K562 (cell line): ENCODE measurements at regions not wholly inside any gene's neighbourhood (a gene's known extent, or its start where the extent isn't known, plus 50 kb on each side); places are given as distances from the start of the nearest gene placed in this dataset.

ENCODE experiments used
- ATAC-seq: fragments of 200-7000 bp; cut with Tn5 transposase; 3 replicates; pipeline ENCODE4 v1.9.1; 2020; ENCODE audit warnings: moderate library complexity
- BruUV-seq: library from RNA; stranded (reverse); fragments of 400-500 nt; replicated peaks from 2 replicates; lab custom pipeline; 2021; lab: Mats Ljungman, UMichigan
- CTCF ChIA-PET: fragments of 300-600 bp; formaldehyde crosslinking; extraction: SDS; loops from one replicate; lab custom pipeline; 2021; ENCODE audit warnings: low intra/inter-chr PET ratio; lab: Yijun Ruan, JAX
- POLR2A ChIA-PET: fragments of 300-600, 350-650 bp; sonication (Branson Sonifier 250); formaldehyde crosslinking; extraction: SDS; loops from one replicate; lab custom pipeline; 2021; ENCODE audit warnings: antibody characterized with exemption, inconsistent platforms; lab: Yijun Ruan, JAX
- DNase-seq, 4 experiments: peaks; one replicate each; pipeline versions ENCODE4 v3.0.0 to v3.0.0-alpha.2; 2011 to 2018; ENCODE audit warnings: low spot score in 3 of 4, mixed read lengths in 3 of 4; ENCODE audit errors: extremely low read depth in 1 of 4
- FAIRE-seq: peaks from 2 replicates; lab custom pipeline; 2011; peaks lifted over from hg19 to GRCh38; lab: Jason Lieb, UNC
- H2AFZ ChIP-seq: 2 replicates; pipeline ENCODE4 v1.6.0; 2011; ENCODE audit warnings: low read depth, low read length, control low read depth, inconsistent platforms
- H3K27ac ChIP-seq: fragments of 200-600 bp; 3 replicates; pipeline ENCODE4 v1.8.0; 2011; ENCODE audit warnings: low read depth, mild to moderate bottlenecking, control low read depth, inconsistent platforms, low read length, moderate library complexity, mixed read lengths; ENCODE audit errors: extremely low read depth
- H3K27me3 ChIP-seq, 2 experiments: fragments of 300-600 bp in 1 of 2; 2 replicates in 1 of 2; 3 replicates in 1 of 2; pipeline versions ENCODE4 v1.6.0 to v1.8.0; 2011; ENCODE audit warnings: inconsistent platforms in 2 of 2, low read length in 2 of 2, mild to moderate bottlenecking in 1 of 2, mixed read lengths in 1 of 2, moderate library complexity in 1 of 2; ENCODE audit not compliant: control insufficient read depth in 2 of 2, insufficient read depth in 2 of 2
- H3K36me3 ChIP-seq: fragments of 300-600 bp; 3 replicates; pipeline ENCODE4 v1.8.0; 2011; ENCODE audit warnings: mild to moderate bottlenecking, low read length, inconsistent platforms; ENCODE audit not compliant: control insufficient read depth, insufficient read depth
- H3K4me1 ChIP-seq, 2 experiments: fragments of 200-600 bp in 1 of 2; replicated peaks in 1 of 2; 2 replicates in 1 of 2; 3 replicates in 1 of 2; pipeline versions ENCODE4 v1.5.1 to v1.8.0; 2011; ENCODE audit warnings: inconsistent platforms in 2 of 2, low read length in 2 of 2, mild to moderate bottlenecking in 1 of 2, mixed read lengths in 1 of 2, moderate library complexity in 1 of 2; ENCODE audit not compliant: control insufficient read depth in 2 of 2, insufficient read depth in 2 of 2
- H3K4me2 ChIP-seq: 2 replicates; pipeline ENCODE4 v1.6.1; 2011; ENCODE audit warnings: low read length, control low read depth, inconsistent platforms, mixed read lengths; ENCODE audit not compliant: insufficient read depth
- H3K4me3 ChIP-seq: fragments of 200-600 bp; sonication (generic), shearing (Covaris generic); 2 replicates; pipeline ENCODE4 v1.5.1; 2016; ENCODE audit warnings: control low read depth, inconsistent platforms
- H3K79me2 ChIP-seq: fragments of 200-600 bp; 3 replicates; pipeline ENCODE4 v1.8.0; 2011; ENCODE audit warnings: low read length, inconsistent platforms; ENCODE audit not compliant: control insufficient read depth, insufficient read depth
- H3K9ac ChIP-seq, 2 experiments: 2 replicates each; pipeline versions ENCODE4 v1.6.0 to v1.6.1; 2011; ENCODE audit warnings: low read depth in 2 of 2, low read length in 2 of 2, control low read depth in 1 of 2, inconsistent platforms in 1 of 2, mild to moderate bottlenecking in 1 of 2, mixed read lengths in 1 of 2; ENCODE audit not compliant: insufficient read depth in 1 of 2
- H3K9me1 ChIP-seq: one replicate; pipeline ENCODE4 v1.6.0; 2011; ENCODE audit warnings: inconsistent platforms, mild to moderate bottlenecking, low read length, moderate library complexity; ENCODE audit not compliant: control insufficient read depth, insufficient read depth
- H3K9me3 ChIP-seq: replicated peaks from 2 replicates; pipeline ENCODE4 v1.5.1; 2011; ENCODE audit warnings: low read depth, low read length, inconsistent platforms; ENCODE audit not compliant: control insufficient read depth, insufficient read depth
- H4K20me1 ChIP-seq: replicated peaks from 2 replicates; pipeline ENCODE4 v1.6.1; 2011; ENCODE audit warnings: low read length, inconsistent platforms, mixed read lengths; ENCODE audit not compliant: control insufficient read depth, insufficient read depth
- ASH1L ChIP-seq: fragments of 450-650 bp; IDR thresholded peaks from 2 replicates; pipeline ENCODE4 v1.6.1; 2018; ENCODE audit warnings: borderline replicate concordance, mild to moderate bottlenecking, low read depth; ENCODE audit not compliant: partially characterized antibody
- C11orf30 ChIP-seq: fragments of 450-650 bp; IDR thresholded peaks from 2 replicates; pipeline ENCODE4 v1.6.1; 2016; ENCODE audit warnings: low read depth, mild to moderate bottlenecking
- CBX1 ChIP-seq: sonication (generic); IDR thresholded peaks from 2 replicates; pipeline ENCODE4 v1.6.1; 2016; ENCODE audit warnings: antibody characterized with exemption, low read depth, mild to moderate bottlenecking
- EZH2 ChIP-seq: IDR thresholded peaks from 2 replicates; pipeline ENCODE4 v1.6.1; 2012; ENCODE audit warnings: low read depth, mild to moderate bottlenecking, inconsistent platforms, low read length, borderline replicate concordance
- GATA2 ChIP-seq: sonication (generic); formaldehyde crosslinking; IDR thresholded peaks from 2 replicates; pipeline ENCODE4 v1.4.0; 2020; ENCODE audit warnings: mild to moderate bottlenecking, missing genetic modification reagents
- ILK ChIP-seq: fragments of 450-650 bp; IDR thresholded peaks from 2 replicates; pipeline ENCODE4 v1.6.1; 2016; ENCODE audit warnings: missing genetic modification characterization, low read depth, mild to moderate bottlenecking, missing compliant biosample characterization, moderate library complexity, borderline replicate concordance
- RFX5 ChIP-seq: IDR thresholded peaks from 2 replicates; pipeline ENCODE4 v1.6.1; 2011; ENCODE audit warnings: low read depth, mild to moderate bottlenecking, improper control_type of control experiment, low read length
- ZBTB8A ChIP-seq: fragments of 450-650 bp; IDR thresholded peaks from 2 replicates; pipeline ENCODE4 v1.6.1; 2018; ENCODE audit warnings: mild to moderate bottlenecking, moderate library complexity; ENCODE audit not compliant: partially characterized antibody
- ZNF184 ChIP-seq: sonication (generic); formaldehyde crosslinking; IDR thresholded peaks from 2 replicates; pipeline ENCODE4 v1.5.0; 2020; ENCODE audit warnings: missing genetic modification reagents
- ZNF280A ChIP-seq: fragments of 450-650 bp; IDR thresholded peaks from 2 replicates; pipeline ENCODE4 v1.6.1; 2018; ENCODE audit warnings: mild to moderate bottlenecking, low read depth; ENCODE audit not compliant: partially characterized antibody
- ZNF316 ChIP-seq: fragments of 450-650 bp; IDR thresholded peaks from 2 replicates; pipeline ENCODE4 v1.6.1; 2016
- ZNF445 ChIP-seq: fragments of 250-450 bp; sonication (Bioruptor Pico); IDR thresholded peaks from 2 replicates; pipeline ENCODE4 v1.4.0; 2020; ENCODE audit warnings: low read depth, mild to moderate bottlenecking, moderate library complexity
- ZNF717 ChIP-seq: fragments of 250-450 bp; sonication (Bioruptor Pico); IDR thresholded peaks from 2 replicates; pipeline ENCODE4 v1.5.0; 2021
- ZNF780A ChIP-seq: fragments of 250-450 bp; sonication (Bioruptor Pico); IDR thresholded peaks from 2 replicates; pipeline ENCODE4 v1.5.0; 2021; ENCODE audit warnings: mild to moderate bottlenecking
- in situ Hi-C: fragments of 300-500 bp; cut with MboI; formaldehyde crosslinking; loops from 4 replicates; pipeline ENCODE4 v1.15.0; 2018; ENCODE audit warnings: inconsistent platforms, mixed read lengths
- intact Hi-C: fragments of 100-400 bp; cut with micrococcal nuclease; formaldehyde crosslinking; loops from 2 replicates; pipeline ENCODE4 v1.14.2; 2022
- TF ChIP-seq, protein P1 (sequence below): sonication (generic); formaldehyde crosslinking; IDR thresholded peaks from 2 replicates; pipeline ENCODE4 v1.8.0; 2022; ENCODE audit warnings: mild to moderate bottlenecking, missing genetic modification reagents

DNA sequence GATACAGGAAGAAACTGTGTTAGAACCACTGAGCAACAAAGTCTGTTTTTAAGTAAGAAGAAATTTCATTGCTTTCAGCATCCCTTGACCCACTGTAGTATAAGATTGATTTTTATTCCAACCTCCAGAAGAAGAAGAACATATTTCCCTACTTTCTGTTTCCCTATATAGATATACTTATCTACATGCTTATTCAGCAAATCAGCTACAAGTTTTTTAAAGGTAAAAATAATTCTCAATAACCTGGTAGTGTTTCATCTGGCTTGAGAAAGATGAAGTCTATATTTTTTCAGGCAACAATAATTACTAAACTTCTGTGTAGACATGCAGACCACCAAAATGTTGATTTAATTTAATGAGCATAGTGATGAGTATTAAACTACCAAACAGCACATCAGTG lies 201.0 kb downstream of the OSTF1 start:
- H3K27ac ChIP-seq = no peak overlapping the region
- intact Hi-C loops (no loop called here), in situ Hi-C loops (no loop called here)
- H3K79me2 ChIP-seq = no peaks in the 10 kb centered on the region
- H4K20me1 ChIP-seq = no peaks in the 10 kb centered on the region
- FAIRE-seq (no peak), ATAC-seq (no peak), DNase-seq (no peak)
- POLR2A ChIA-PET = no interaction called here
- H3K36me3 ChIP-seq = no peaks in the 10 kb centered on the region
- no peaks in the 10 kb centered on the region for H3K9me3 ChIP-seq
- H3K4me1 ChIP-seq = no peaks in the 10 kb centered on the region
- no peak overlapping the region for H3K9ac ChIP-seq
- H3K4me2 ChIP-seq = no peak overlapping the region
- CTCF ChIA-PET = no interaction called here
- H3K9me1 ChIP-seq = no peaks in the 10 kb centered on the region
- no peak for TF ChIP-seq GATA2 (CRISPR knock-in tag)
- TF ChIP-seq ZNF780A = no peak
- TF ChIP-seq ZNF316 = peak; percentile 22; the same call in 1 of the 2 replicates
- 0 out of 2 replicates have a peak, but pooled peaks have one; percentile 11 for TF ChIP-seq C11orf30
- no peak for TF ChIP-seq ZNF717 (CRISPR knock-in tag)
- no peak for TF ChIP-seq ZNF184 (CRISPR knock-in tag)
- no peak for TF ChIP-seq ZNF280A
- TF ChIP-seq ZBTB8A = no peak
- TF ChIP-seq, protein P1, sequence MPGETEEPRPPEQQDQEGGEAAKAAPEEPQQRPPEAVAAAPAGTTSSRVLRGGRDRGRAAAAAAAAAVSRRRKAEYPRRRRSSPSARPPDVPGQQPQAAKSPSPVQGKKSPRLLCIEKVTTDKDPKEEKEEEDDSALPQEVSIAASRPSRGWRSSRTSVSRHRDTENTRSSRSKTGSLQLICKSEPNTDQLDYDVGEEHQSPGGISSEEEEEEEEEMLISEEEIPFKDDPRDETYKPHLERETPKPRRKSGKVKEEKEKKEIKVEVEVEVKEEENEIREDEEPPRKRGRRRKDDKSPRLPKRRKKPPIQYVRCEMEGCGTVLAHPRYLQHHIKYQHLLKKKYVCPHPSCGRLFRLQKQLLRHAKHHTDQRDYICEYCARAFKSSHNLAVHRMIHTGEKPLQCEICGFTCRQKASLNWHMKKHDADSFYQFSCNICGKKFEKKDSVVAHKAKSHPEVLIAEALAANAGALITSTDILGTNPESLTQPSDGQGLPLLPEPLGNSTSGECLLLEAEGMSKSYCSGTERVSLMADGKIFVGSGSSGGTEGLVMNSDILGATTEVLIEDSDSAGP (CRISPR knock-in tag) = no peak
- TF ChIP-seq RFX5 = no peak
- no peak for TF ChIP-seq EZH2
- TF ChIP-seq ILK (tag) = no peak
- no peak for TF ChIP-seq CBX1
- TF ChIP-seq ZNF445 (CRISPR knock-in tag) = no peak
- TF ChIP-seq ASH1L = no peak
- no peak overlapping the region for H2AFZ ChIP-seq
- no peaks in the 10 kb centered on the region for H3K27me3 ChIP-seq
- no TSS peak for BruUV-seq
- no peak overlapping the region for H3K4me3 ChIP-seq
